Activated CD4-positive, alpha-beta T cell treated with anti-CD3 and anti-CD28 coated beads, Interleukin-2, Interleukin-6, amounts not matched to agents 100 ng/mL and 50 ng/mL, durations not matched to agents 16 hours and 8 hours (primary cell): ENCODE measurements at regions not wholly inside any gene's neighbourhood (a gene's known extent, or its start where the extent isn't known, plus 50 kb on each side); places are given as distances from the start of the nearest gene placed in this dataset.

Experiments
- DNase-seq: peaks from one replicate; pipeline ENCODE4 v3.0.0-alpha.2; 2020

DNA sequence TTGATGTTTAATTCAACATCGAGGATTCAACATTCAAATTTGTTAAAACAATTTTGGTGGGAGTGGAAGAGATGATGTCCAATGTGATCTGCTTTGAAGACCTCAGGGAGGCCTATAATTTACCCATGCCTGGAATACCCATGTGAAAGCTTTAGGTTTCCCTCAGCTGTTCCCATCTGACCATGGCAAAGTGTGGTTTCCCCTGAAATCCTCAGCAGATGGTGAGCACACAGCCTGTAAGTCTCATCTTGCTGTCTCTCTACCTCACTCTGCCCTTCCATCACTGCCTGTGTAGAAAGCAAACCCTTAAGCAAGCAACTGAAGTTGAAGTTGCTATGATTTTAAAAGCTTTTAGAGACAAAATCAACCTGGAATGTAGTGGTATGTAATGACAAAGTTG lies 80.1 kb upstream of the ATF3 start:
- DNase-seq, result no peak

DNA sequence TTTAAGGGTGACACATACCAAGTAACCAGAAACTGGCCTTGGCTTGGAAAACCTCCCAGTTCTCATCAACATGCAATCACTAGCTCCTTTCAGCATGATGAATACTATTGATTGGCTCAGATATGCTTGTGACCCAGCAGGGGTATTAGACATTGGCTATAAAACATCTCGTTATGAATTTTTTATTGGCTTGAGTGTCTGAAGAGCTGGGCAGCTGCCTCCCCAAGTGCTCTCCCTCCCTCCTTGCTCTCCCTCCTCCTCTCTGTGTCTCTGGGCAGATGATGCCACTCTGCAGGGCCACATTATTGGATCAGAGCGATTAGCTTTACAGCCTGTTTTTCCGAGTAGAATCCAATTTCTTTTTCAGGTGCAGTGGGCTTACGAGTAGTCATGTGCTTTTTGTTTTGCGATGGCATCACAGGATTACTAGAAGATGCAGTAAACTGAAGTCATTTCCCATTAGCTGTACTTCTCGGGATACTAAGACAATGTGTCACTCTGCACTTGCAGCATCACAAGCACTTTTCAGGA lies 79.3 kb upstream of the ATF3 start:
- no peak for DNase-seq

DNA sequence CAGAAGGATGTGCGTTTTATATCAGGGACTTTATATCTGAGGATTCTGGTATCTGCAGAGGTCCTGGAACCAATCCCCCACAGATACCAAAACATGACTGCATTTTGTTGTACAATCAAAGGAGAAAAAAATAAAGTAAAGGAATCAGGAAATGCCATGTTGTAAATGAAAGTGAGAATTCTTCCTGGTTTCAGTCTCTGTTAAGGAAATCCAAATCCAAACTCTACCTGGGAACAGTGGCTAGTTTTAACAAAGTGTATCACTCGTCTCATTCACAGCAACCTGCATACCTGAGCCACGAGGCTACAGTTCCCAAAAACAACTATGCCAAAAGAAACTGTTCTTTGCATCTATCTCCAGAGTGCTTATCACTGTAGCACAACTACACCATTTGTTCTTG lies 77.3 kb upstream of the ATF3 start:
- DNase-seq, result no peak

DNA sequence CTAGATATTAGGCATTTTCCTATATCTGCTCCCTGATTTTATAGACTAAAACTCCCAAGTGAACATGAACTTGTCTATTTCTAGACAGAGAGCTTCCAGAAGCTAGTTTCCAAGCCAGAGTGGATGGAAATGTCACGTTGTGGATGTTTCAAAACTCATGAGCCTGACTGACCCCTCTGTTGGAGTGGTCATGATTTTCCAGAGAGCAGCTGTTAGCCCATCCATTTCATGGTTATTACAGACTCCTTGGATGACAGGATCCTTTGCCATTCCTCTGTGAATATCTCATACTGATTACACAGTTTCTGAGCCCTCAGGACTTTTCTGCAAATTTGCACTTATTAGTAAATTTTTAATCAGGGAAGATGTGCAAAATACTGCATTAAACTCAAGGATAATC lies 76.8 kb upstream of the ATF3 start:
- DNase-seq, result no peak

DNA sequence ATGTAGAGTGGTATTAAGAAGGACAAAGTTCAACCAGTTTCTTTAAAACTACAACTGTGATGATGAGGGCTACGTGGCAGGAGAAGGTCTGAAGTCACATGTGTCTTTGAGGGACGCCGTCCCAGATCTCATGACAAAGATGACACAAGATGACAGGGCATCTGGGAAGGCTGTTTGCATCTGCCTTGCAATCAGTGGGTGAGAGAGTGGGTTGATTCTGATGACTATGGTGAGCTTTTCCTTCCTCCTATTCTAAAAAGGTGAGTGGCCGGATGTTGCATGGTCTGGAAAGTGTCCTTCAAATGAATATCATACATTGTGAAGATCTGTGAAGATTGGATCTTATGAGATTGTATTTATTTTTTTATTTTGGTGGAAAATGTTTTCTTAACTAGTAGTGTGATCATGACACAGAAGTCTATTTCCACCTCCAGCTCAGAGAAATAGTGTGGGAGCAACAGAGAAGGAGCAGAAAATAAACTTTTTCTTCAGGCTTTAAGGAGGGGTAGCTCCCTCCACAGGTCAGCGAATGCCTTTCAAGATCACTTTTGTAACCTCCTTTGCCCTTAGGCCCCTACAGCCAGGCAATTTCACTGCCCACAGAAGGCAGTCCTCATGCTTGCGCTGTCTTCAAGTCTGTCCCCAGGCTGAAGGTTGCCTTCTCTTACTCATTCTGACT lies 76.0 kb upstream of the ATF3 start:
- DNase-seq, result no peak

DNA sequence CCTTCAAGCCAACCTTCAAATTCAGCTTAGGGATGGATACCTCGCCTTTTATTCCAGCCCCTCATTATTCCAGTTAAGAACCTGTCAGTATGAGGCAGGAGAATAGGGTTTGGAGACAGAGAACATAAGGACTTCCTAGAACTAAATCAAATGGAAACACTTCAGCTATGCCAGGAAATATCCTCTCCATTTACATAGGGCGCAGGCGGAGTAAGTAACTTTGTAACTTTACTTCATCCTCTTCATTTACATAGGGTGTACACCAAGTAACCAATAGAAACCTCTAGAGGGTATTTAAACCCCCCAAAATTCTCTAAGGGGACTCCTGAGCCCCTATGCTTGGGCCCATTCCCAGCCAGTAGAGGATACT lies 75.4 kb upstream of the ATF3 start:
- DNase-seq, result no peak

DNA sequence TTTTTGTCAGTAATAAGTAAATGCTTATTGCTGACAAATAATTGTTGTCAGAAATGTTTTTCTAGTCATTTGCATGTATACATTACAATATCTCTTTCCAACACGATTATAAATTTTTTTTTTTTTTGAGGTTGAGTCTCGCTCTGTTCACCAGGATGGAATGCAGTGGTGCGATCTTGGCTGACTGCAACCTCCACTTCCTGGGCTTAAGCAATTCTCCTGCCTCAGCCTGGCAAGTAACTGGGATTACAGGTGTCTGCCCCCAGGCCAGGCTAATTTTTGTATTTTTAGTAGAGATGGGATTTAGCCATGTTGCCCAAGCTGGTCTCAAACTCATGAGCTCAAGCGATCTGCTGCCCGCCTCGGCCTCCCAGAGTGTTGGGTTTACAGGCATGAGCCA lies 72.0 kb upstream of the ATF3 start:
- DNase-seq, result no peak

DNA sequence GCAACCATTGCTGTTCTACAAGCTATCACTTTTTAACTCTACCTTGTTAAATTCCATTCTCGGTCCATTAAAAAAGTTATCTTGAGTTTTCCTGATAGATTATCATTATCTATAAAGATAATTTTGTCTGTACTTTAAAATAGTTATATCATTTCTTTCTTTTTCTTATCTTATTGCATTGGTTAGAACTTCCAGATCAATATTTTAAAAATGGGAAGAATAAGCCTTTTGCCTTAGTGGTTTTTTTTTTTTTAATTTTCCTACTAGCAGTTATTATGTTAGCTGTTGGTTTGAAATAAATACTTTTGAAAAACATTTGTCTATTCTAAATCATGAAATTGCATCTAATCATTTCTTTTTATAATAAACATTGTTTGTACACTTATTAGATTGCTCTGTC lies 71.0 kb upstream of the ATF3 start:
- DNase-seq, result no peak

DNA sequence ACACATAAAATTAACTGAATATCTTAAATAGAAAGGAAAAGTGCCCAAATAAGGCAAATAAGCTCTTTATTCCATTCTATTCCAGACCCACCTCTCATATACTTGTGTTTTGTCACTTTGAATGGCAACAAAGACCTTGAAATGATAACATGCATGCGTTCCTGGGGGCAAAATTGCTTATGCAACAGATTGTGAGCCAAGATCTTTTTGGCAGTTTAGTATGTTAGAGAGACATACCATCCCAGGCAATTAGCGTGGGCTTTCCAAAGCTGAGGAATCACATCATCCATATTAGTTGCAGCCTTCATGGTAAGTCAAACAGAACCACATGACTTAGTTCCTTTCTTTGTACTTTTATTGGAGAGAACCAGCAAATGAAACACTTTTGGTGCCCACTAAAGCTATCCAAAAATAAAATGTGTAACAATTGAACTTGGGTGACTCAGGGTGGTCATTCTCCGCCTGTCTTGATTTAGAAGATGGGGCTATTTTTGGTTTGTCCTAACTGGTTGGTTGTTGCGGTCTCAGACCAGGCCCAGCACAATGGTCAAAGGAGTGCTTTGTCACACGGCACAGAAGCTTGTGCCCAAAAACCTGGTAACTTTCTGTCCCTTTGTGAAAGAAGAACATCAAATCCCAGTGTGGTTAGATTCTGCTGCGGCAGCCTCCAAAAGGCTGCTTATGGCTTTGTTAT lies 68.7 kb upstream of the ATF3 start:
- DNase-seq, result no peak

DNA sequence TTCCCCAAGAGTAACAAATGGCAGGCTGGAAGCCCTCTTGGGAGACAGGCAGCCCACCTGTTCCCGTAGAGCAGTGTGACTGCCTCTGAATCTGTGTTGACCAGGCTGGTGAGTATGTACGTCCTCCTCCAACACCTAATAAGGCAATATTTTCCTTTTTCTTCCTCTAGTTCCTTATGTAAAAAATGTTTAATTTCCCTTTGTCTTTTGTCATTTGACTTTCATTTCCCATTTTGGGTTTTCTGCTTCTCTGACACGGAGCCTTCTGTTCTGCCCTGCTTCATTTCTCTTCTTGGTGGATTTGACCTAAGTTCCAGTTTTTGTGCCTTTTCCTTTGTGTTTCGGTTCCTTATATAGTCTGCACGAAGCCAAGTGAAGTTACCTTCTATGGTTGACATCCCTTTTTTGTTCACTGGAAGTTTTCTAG lies 65.8 kb upstream of the ATF3 start:
- no peak for DNase-seq

DNA sequence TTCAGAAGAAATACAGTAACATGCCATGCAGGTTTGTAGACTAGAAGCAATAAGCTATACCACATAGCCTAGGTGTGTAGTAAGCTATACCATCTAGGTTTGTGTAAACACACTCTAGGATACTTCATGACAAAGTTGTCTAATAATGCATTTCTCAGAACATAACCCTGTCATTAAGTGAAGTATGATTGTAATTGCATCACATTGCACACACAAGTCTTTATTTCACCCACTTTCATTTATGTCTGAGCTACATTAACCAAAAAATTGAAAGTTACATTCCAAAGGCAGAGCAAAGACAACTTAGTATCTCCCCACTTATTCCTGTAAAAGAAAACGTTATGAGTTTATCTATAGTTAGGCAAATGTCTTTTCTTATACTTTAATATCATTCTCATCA lies 64.5 kb upstream of the ATF3 start:
- no peak for DNase-seq

DNA sequence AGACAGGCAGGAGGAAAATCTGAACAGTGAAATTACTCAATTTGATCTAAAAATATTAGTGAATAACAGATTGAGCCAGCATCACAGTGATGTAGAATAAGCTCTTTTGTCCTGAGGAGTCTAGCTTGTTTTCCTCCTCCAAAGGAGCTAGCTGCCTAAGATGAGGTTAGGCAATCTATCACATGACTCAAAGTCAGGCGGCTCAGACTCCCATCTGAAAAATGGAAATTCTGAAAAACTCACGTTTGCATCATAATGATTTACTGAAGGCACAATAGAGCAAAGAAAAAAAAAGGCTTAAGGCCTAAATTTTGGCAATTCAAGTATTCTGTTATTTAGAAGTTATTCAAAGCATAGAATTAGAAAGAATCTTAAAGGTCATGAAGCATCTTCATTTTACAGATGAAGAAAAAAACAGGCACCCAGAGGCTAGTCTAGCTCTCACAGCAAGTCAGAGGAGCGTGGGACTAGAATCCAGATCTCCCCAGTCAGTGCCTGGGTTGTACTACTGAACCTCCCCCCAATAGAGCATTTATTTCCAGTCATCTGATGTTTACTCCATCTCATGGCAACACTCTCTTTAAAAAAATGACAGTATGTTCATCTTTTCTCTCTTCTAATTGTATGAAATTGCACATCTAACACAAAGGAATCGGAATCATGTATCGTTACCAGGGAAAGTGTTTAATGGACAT lies 62.5 kb upstream of the ATF3 start:
- DNase-seq, result no peak

DNA sequence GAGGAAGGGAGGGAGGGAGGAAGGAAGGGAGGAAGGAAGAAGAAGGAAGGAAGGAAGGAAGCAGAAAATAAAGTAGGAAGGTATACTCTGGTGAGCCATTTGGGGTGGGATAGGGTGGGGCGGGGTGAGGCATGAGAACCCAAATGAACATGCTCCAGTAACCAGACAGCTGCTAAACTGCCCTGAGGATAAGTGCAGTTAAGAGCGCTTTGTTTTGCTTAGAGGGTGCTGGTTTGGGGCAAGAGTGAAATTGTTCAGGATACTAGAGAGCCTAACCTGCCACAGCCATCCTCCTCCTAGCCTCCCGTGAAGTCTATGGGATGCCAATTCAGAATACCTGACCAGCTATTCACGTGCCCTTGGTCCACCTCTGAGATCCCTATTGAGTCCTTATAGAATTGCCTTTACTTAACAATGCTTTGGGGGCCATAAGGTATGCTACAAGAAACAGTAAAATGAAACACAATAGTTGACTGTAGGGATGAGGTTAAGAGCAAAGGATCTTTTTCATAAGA lies 59.0 kb upstream of the ATF3 start:
- no peak for DNase-seq

DNA sequence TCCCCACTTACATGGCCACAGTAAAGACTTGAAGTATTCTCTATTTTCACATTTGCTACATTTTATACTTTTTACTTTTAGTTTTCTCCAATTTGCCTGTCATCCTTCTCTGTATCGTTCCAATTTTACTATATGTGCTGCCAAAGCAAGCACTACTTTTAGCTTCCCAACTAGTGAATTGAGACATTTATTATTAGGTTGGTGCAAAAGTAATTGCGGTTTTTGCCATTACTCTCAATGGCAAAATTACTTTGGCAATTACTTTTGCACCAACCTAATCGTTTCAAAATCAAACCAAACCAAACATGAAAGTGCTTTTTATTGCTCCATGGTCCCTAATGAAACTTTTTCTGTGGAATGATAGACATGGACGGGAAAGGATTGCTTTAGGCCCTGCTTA lies 56.6 kb upstream of the ATF3 start:
- DNase-seq, result no peak

DNA sequence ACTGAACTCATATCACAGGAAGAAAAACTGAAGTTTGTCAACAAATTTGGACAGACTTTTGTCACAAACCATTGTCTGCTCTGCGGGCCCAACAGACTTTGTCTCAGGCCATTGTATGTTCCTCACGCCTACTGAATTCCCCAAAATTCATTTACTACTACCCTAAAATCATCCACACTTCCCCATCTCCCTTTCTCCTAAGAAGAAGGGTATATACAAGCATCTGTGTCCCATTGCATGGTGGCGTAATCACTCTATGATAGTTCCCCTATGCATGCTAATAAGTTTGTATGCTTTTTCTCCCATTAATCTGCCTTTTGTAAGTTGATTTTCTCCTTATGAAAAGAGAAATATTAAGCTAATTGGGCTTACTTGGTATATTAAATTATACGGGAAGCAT lies 54.9 kb upstream of the ATF3 start:
- DNase-seq, result no peak

DNA sequence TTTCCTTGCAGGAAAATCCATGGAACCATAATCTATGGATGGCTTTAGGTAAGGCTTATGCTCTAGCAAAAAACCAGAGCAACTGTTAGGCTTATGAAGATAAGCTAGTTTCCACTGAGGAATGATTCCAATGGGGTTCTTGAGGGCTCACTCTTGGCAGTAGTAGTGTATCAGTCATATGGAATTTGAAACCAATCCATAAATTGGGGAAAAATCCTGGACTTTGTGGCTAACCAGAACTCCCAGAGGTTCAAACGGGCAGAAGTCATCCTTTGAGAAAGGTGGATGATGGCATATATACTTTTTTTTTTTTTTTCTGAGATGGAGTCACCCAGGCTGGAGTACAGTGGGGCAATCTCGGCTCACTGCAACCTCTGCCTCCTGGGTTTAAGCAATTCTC lies 54.2 kb upstream of the ATF3 start:
- DNase-seq, result no peak

DNA sequence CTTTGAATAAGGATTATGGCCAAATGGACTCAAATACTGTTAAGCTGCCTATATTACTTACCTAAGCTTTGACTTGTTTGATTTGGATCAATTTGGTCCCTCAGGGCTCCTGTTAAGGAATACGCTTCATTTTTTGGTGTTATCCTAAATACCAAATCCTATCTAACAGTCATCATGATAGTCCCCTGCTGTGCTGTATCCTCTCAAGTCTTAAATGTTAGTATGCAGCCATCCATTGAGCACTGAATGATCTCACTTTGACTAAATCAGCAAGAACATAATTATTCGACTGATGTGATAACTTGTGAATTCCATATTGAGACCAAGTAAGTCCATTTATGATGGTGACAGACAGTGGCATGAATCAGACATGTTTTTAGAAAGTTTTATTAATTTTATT lies 53.1 kb upstream of the ATF3 start:
- no peak for DNase-seq

DNA sequence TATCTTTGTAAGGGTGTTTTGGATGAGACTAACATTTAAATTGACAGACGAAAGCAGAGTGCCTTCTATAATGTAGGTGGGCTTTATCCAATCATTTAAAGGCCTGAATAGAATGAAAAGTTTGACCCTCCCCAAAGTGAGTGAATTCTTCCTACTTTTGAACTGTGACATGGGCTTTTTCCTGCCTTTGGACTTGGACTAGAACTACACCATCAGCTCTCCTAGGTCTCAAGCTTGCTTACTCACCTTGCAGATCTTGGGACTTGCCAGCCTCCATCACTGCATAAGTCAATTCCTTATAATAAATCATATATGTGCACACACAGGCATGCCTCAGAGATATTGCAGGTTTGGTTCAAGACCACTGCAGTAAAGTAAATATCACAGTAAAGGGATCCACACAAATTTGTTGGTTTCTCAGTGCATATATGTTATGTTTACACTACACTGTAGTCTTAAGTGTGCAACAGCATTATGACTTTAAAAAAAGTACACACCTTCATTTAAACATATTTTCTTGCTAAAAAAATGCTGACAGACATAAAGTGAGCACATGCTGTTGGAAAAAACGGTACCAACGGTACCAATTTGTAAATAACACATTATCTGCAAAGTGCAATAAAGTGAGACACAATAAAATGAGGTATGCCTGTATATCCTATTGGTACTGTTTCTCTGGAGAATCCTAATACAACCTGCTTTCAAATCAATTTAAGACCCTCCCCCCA lies 51.6 kb upstream of the ATF3 start:
- DNase-seq, result no peak

DNA sequence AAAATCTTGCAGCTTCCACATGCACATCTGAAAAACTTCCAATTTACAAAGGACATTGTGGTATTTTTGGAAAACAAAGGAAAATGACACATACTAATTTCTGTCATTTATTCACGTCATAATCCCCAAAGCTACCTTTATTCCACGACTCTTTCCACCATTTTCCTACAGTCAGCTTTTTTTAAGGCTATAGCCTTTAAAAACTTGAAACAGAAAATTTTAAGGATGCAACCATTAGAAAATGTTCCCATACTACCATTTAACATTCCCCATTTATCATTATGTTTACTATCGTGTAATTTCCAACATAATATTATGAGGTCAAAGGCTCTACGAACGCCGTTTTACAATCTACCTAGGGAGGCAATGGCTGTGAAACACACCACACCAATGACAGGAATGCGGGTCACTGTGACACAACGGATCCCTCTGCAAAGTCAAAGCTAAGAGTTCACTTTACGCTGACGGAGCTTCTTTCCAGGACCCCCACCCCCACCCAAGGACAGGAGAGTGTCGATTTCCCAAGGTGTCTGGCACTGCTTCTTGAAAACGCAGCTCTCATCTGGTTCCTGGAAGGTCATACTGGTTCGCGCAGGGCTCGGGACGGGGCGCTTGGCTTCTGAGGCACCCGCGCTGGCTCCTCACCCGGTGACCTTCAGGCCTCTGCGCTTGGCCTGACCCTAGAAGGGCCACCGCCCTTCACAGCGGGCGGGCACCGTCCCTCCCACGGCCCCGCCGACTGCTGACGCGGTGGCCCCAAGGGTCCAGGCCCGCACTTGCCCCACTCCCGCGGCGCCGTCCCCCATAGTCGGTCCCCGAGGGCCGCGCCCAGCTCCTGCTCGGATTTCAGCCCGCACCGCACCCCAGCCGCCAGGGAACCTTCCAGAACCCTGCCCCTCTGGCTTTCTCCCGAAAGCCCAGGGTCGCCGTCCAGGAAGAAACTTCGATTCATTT lies 50.5 kb upstream of the ATF3 start:
- DNase-seq, result no peak

DNA sequence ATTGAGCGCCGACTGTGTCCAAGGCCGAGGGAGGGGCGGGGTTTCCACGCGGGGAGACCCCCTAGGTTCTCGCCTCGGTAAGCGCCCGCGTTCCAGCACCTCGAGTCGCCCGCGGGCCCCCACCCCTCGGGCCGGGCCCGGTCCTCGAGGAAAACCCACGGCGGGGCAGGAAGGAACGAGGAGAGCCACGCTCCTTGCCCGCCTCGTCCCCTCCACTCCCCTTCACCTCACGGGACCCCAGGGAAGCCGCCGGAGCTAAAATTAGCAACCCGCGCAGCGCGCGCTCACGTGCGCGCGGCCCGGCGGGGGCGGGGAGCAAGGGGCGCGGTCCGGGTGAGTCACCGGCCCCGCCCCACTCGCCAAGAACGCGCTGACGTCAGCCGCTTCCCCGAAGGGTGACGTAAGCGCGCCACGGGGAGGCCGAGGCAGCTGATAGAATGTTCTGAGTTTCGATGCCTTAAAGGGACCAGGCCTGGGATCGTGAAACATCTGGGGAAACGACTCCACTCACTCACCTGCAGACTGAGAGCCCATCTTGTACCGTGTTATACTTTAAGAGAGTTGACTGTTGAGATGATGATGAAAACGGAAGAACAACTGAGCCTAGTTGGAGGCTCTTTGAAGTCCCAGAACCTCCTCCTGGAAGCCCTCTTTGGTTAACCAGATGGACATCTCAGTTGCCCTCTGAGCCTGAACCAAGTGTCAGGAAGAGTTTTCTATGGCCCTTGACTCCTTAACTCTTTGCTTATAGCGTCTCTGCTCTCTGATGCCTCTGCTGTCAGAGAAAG lies 49.7 kb upstream of the ATF3 start:
- DNase-seq, result peak; percentile 94
